H1 (cell line): ENCODE measurements at regions not wholly inside any gene's neighbourhood (a gene's known extent, or its start where the extent isn't known, plus 50 kb on each side); places are given as distances from the start of the nearest gene placed in this dataset.

Source experiments
- CTCF ChIA-PET: fragments of 300-600 bp; sonication (Branson Sonifier 250); formaldehyde crosslinking; loops from one replicate; lab custom pipeline; 2021; ENCODE audit not compliant: partially characterized antibody; lab: Charles Lee
- POLR2A ChIA-PET: fragments of 300-600 bp; sonication (Branson Sonifier 250); formaldehyde crosslinking; loops from one replicate; lab custom pipeline; 2021; ENCODE audit warnings: inconsistent platforms; ENCODE audit not compliant: partially characterized antibody; lab: Charles Lee
- DNase-seq, 2 experiments: peaks; one replicate each; pipeline versions ENCODE4 v3.0.0 to v3.0.0-alpha.2; 2010 to 2022; ENCODE audit warnings: low spot score in 2 of 2, low read depth in 1 of 2, mixed read lengths in 1 of 2
- FAIRE-seq: peaks from 2 replicates; lab custom pipeline; 2011; peaks lifted over from hg19 to GRCh38; lab: Jason Lieb, UNC
- H2AFZ ChIP-seq: 2 replicates; pipeline ENCODE4 v1.8.1; 2012; ENCODE audit warnings: low read length, inconsistent platforms
- H2AK5ac ChIP-seq: 2 replicates; pipeline ENCODE4 v1.6.1; 2013; ENCODE audit warnings: low read depth, low read length
- H2BK120ac ChIP-seq: replicated peaks from 2 replicates; pipeline ENCODE3; 2013; ENCODE audit warnings: low read depth, low read length, inconsistent platforms
- H2BK12ac ChIP-seq: 2 replicates; pipeline ENCODE4 v1.6.1; 2013; ENCODE audit warnings: low read depth, low read length
- H2BK15ac ChIP-seq: 2 replicates; pipeline ENCODE4 v1.6.1; 2013; ENCODE audit warnings: low read length
- H2BK20ac ChIP-seq: 2 replicates; pipeline ENCODE4 v1.6.1; 2013; ENCODE audit warnings: low read length
- H2BK5ac ChIP-seq: 2 replicates; pipeline ENCODE4 v1.6.1; 2013; ENCODE audit warnings: low read depth, low read length
- H3K14ac ChIP-seq: 2 replicates; pipeline ENCODE4 v1.6.1; 2013; ENCODE audit warnings: inconsistent platforms; ENCODE audit not compliant: insufficient read length
- H3K18ac ChIP-seq: 2 replicates; pipeline ENCODE4 v1.6.1; 2013; ENCODE audit warnings: low read length; ENCODE audit errors: extremely low read depth
- H3K23ac ChIP-seq: 2 replicates; pipeline ENCODE4 v1.6.1; 2013; ENCODE audit warnings: inconsistent platforms; ENCODE audit not compliant: insufficient read length
- H3K23me2 ChIP-seq: 2 replicates; pipeline ENCODE4 v1.6.1; 2013; ENCODE audit warnings: low read depth, low read length
- H3K27ac ChIP-seq: 2 replicates; pipeline ENCODE4 v1.6.1; 2011; ENCODE audit warnings: low read depth, low read length, inconsistent platforms
- H3K27me3 ChIP-seq, 4 experiments: replicated peaks in 1 of 4; 1 replicate in 1 of 4; 2 replicates in 3 of 4; pipeline versions ENCODE4 v1.6.1 to v1.8.1; 2011 to 2013; ENCODE audit warnings: low read length in 3 of 4, mild to moderate bottlenecking in 3 of 4, inconsistent platforms in 2 of 4, mixed read lengths in 2 of 4, moderate library complexity in 1 of 4; ENCODE audit not compliant: control insufficient read depth in 3 of 4, insufficient read depth in 3 of 4; ENCODE audit errors: extremely low read depth in 1 of 4
- H3K36me3 ChIP-seq, 4 experiments: 2 replicates each; pipeline versions ENCODE4 v1.6.1 to v1.8.1; 2011 to 2013; ENCODE audit warnings: mild to moderate bottlenecking in 4 of 4, low read length in 3 of 4, moderate library complexity in 2 of 4, control low read depth in 1 of 4, inconsistent platforms in 1 of 4; ENCODE audit not compliant: insufficient read depth in 4 of 4, control insufficient read depth in 2 of 4
- H3K4ac ChIP-seq: replicated peaks from 2 replicates; pipeline ENCODE3; 2013; ENCODE audit warnings: low read length, low read depth, mixed read lengths, inconsistent platforms; ENCODE audit not compliant: insufficient read length
- H3K4me1 ChIP-seq, 4 experiments: replicated peaks in 1 of 4; 1 replicate in 1 of 4; 2 replicates in 3 of 4; pipeline versions ENCODE4 v1.6.1 to v1.8.1; 2011 to 2013; ENCODE audit warnings: low read length in 3 of 4, inconsistent platforms in 2 of 4, mixed read lengths in 1 of 4; ENCODE audit not compliant: insufficient read depth in 4 of 4, control insufficient read depth in 3 of 4
- H3K4me2 ChIP-seq, 2 experiments: 2 replicates each; pipeline versions ENCODE4 v1.6.1 to v1.8.1; 2011 to 2013; ENCODE audit warnings: low read depth in 2 of 2, low read length in 2 of 2, control low read depth in 1 of 2, inconsistent platforms in 1 of 2, mild to moderate bottlenecking in 1 of 2; ENCODE audit not compliant: insufficient read depth in 1 of 2
- H3K4me3 ChIP-seq, 4 experiments: fragments of 200-600, 300-600 bp in 1 of 4; sonication (generic), shearing (Covaris generic), sonication (Bioruptor Twin) in 1 of 4; 2 replicates each; pipeline versions ENCODE4 v1.5.1 to v1.8.1; 2011 to 2016; ENCODE audit warnings: low read length in 4 of 4, low read depth in 3 of 4, control low read depth in 2 of 4, inconsistent platforms in 2 of 4, mild to moderate bottlenecking in 2 of 4, mixed read lengths in 1 of 4, moderate library complexity in 1 of 4; ENCODE audit not compliant: insufficient read depth in 2 of 4; ENCODE audit errors: extremely low read depth in 1 of 4
- H3K56ac ChIP-seq: replicated peaks from 2 replicates; pipeline ENCODE3; 2013; ENCODE audit warnings: low read depth, mild to moderate bottlenecking, mixed read lengths, low read length, inconsistent platforms; ENCODE audit not compliant: insufficient read length
- H3K79me1 ChIP-seq: 2 replicates; pipeline ENCODE4 v1.6.1; 2013; ENCODE audit warnings: low read depth, low read length, control low read depth
- H3K79me2 ChIP-seq, 2 experiments: 2 replicates each; pipeline versions ENCODE4 v1.6.1 to v1.8.1; 2012 to 2013; ENCODE audit warnings: low read length in 2 of 2, mild to moderate bottlenecking in 2 of 2, inconsistent platforms in 1 of 2; ENCODE audit not compliant: insufficient read depth in 2 of 2, control insufficient read depth in 1 of 2
- H3K9ac ChIP-seq, 4 experiments: replicated peaks in 1 of 4; 1 replicate in 1 of 4; 2 replicates in 3 of 4; pipeline versions ENCODE4 v1.6.1 to v1.8.1; 2011 to 2013; ENCODE audit warnings: low read depth in 3 of 4, low read length in 3 of 4, control low read depth in 2 of 4, mild to moderate bottlenecking in 2 of 4, moderate library complexity in 2 of 4, inconsistent platforms in 1 of 4; ENCODE audit errors: extremely low read depth in 1 of 4
- H3K9me3 ChIP-seq, 2 experiments: 2 replicates each; pipeline versions ENCODE4 v1.6.1 to v1.8.1; 2012 to 2013; ENCODE audit warnings: mild to moderate bottlenecking in 2 of 2, moderate library complexity in 2 of 2, control low read depth in 1 of 2, inconsistent platforms in 1 of 2, low read depth in 1 of 2, low read length in 1 of 2, mixed read lengths in 1 of 2; ENCODE audit not compliant: insufficient read depth in 2 of 2
- H4K20me1 ChIP-seq, 2 experiments: replicated peaks in 1 of 2; 2 replicates each; pipeline versions ENCODE3 to v1.8.1; 2011 to 2013; ENCODE audit warnings: inconsistent platforms in 2 of 2, low read length in 2 of 2, mild to moderate bottlenecking in 1 of 2; ENCODE audit not compliant: insufficient read depth in 2 of 2, control insufficient read depth in 1 of 2
- H4K5ac ChIP-seq: 2 replicates; pipeline ENCODE4 v1.6.1; 2013; ENCODE audit warnings: low read length, low read depth, mixed read lengths, inconsistent platforms; ENCODE audit not compliant: insufficient read length
- H4K8ac ChIP-seq: 2 replicates; pipeline ENCODE4 v1.8.0; 2013; ENCODE audit warnings: mild to moderate bottlenecking, moderate library complexity, low read length, inconsistent platforms; ENCODE audit not compliant: insufficient read depth; ENCODE audit errors: extremely low read depth
- H4K91ac ChIP-seq: replicated peaks from 2 replicates; pipeline ENCODE3; 2013; ENCODE audit warnings: low read length, mixed read lengths, inconsistent platforms; ENCODE audit not compliant: insufficient read length
- BACH1 ChIP-seq: IDR thresholded peaks from 2 replicates; pipeline ENCODE4 v1.6.1; 2012; ENCODE audit warnings: low read length, improper control_type of control experiment
- EGR1 ChIP-seq: IDR thresholded peaks from 2 replicates; pipeline ENCODE4 v1.6.1; 2011; ENCODE audit warnings: low read depth, low read length, borderline replicate concordance
- EZH2 ChIP-seq: fragments of 200-600 bp; sonication (generic); IDR thresholded peaks from 2 replicates; pipeline ENCODE4 v1.7.1; 2012; ENCODE audit warnings: low read depth, mild to moderate bottlenecking, moderate library complexity, low read length, inconsistent platforms; ENCODE audit not compliant: severe bottlenecking
- GTF2F1 ChIP-seq: IDR thresholded peaks from 2 replicates; pipeline ENCODE4 v1.6.1; 2012; ENCODE audit warnings: low read depth, low read length, improper control_type of control experiment, borderline replicate concordance
- MAFK ChIP-seq: IDR thresholded peaks from 2 replicates; pipeline ENCODE4 v1.6.1; 2012; ENCODE audit warnings: low read depth, mild to moderate bottlenecking, improper control_type of control experiment, low read length
- SUZ12 ChIP-seq: fragments of 200-600 bp; sonication (generic); IDR thresholded peaks from 2 replicates; pipeline ENCODE4 v1.6.1; 2012; ENCODE audit warnings: mild to moderate bottlenecking, inconsistent platforms, low read length, moderate library complexity, mixed read lengths
- WGBS, 2 experiments: shearing (Covaris generic) in 1 of 2; methylation state at CpG; one replicate each; pipeline versions ENCODE4 v1.1.6 to v1.1.7; 2013 to 2015; ENCODE audit warnings: low lambda C conversion rate in 2 of 2, mixed read lengths in 2 of 2, inconsistent platforms in 1 of 2, low coverage in 1 of 2, missing lambda C conversion rate in 1 of 2; ENCODE audit not compliant: insufficient replicate concordance in 2 of 2, insufficient coverage in 1 of 2, insufficient read length in 1 of 2; ENCODE audit errors: extremely low coverage in 1 of 2, missing lambda C conversion rate in 1 of 2; 5-methylcytosine and 5-hydroxymethylcytosine counted together
- TF ChIP-seq, protein P1 (sequence below), 3 experiments: IDR thresholded peaks; 1 replicate in 2 of 3; 2 replicates in 1 of 3; pipeline versions ENCODE4 v1.5.1 to v1.6.1; 2011; ENCODE audit warnings: low read length in 3 of 3, mild to moderate bottlenecking in 3 of 3, inconsistent platforms in 2 of 3, low read depth in 1 of 3, moderate library complexity in 1 of 3; ENCODE audit not compliant: insufficient read depth in 1 of 3; ENCODE audit errors: control extremely low read depth in 1 of 3
- TF ChIP-seq, protein P2 (sequence below): IDR thresholded peaks from 2 replicates; pipeline ENCODE4 v1.6.1; 2012; ENCODE audit warnings: inconsistent platforms

DNA sequence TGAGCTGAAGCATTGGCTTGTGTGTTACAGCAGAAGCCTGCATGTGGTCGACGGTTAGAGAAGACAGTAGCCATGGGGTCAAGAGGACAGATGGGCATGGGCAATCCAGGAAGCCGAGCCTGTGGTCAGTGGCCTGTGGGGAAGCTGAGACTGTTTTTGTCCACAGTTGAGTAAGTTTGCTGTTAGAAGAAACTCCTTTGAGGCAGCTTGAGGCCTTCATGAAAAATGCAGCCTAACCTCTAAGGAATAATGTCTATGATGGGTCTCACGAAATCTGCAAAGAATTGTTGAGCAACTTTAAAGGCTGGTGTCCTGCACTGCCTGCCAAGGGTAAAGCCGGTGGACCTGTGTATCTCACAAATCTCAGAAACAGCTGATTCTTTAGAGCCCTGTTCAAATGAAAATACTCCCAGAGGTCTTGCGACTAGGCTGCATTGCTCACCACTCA, 322.4 kb downstream of the SETD4 start:
- no peak for FAIRE-seq
- POLR2A ChIA-PET = no interaction called here

More for the DNA sequence above, 322.4 kb downstream of the SETD4 start:
- Histone ChIP-seq H3K23ac (no peak overlapping the region), H2AFZ (no peak overlapping the region), H3K79me2 (no peaks in the 10 kb centered on the region), H3K23me2 (no peaks in the 10 kb centered on the region), H3K36me3 (no peaks in the 10 kb centered on the region), H4K20me1 (no peaks in the 10 kb centered on the region), H3K4me3 (no peak overlapping the region), H3K4ac (no peak overlapping the region), H4K5ac (no peak overlapping the region), H3K27ac (no peak overlapping the region), H3K4me1 (no peaks in the 10 kb centered on the region), H2BK20ac (no peak overlapping the region), H3K27me3 (no peaks in the 10 kb centered on the region), H4K8ac (no peak overlapping the region), H3K79me1 (no peaks in the 10 kb centered on the region), H3K18ac (no peak overlapping the region), H3K14ac (no peak overlapping the region), H2BK12ac (no peak overlapping the region), H2BK15ac (no peak overlapping the region), H2BK120ac (no peak overlapping the region), H3K9me3 (peaks cover 0 to 4% of the 10 kb centered on the region in 2 experiments; a peak in 1 of 4 replicates), H2AK5ac (no peak overlapping the region), H3K56ac (no peak overlapping the region), H3K9ac (no peak overlapping the region), H4K91ac (no peak overlapping the region), H2BK5ac (no peak overlapping the region), H3K4me2 (no peak overlapping the region)
- CTCF ChIA-PET = interaction anchor here (0.6 to 1.4 kb wide), 4 partner anchors 13 to 1063 kb away, joined by 3 read pairs; no protein-coding TSS in a partner anchor
- WGBS, 2 experiments = 92% methylated on average over 6 of the region's 6 CpGs; no CpG with 5 or more reads in 1 of the 2 experiments
- DNase-seq = no peak
- TF ChIP-seq MAFK (no peak), BACH1 (no peak), EGR1 (no peak), SUZ12 (no peak), EZH2 (no peak), GTF2F1 (no peak)
- TF ChIP-seq, protein P1, sequence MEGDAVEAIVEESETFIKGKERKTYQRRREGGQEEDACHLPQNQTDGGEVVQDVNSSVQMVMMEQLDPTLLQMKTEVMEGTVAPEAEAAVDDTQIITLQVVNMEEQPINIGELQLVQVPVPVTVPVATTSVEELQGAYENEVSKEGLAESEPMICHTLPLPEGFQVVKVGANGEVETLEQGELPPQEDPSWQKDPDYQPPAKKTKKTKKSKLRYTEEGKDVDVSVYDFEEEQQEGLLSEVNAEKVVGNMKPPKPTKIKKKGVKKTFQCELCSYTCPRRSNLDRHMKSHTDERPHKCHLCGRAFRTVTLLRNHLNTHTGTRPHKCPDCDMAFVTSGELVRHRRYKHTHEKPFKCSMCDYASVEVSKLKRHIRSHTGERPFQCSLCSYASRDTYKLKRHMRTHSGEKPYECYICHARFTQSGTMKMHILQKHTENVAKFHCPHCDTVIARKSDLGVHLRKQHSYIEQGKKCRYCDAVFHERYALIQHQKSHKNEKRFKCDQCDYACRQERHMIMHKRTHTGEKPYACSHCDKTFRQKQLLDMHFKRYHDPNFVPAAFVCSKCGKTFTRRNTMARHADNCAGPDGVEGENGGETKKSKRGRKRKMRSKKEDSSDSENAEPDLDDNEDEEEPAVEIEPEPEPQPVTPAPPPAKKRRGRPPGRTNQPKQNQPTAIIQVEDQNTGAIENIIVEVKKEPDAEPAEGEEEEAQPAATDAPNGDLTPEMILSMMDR (IDR thresholded peaks at IDR 0.05; ENCODE audit: control extremely low read depth in 1 of 3, insufficient read depth in 1 of 3, low read depth in 1 of 3, low read length in 3 of 3) = no peak
- TF ChIP-seq, protein P2, sequence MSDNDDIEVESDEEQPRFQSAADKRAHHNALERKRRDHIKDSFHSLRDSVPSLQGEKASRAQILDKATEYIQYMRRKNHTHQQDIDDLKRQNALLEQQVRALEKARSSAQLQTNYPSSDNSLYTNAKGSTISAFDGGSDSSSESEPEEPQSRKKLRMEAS = no peak
